GM19467 (cell line): ENCODE measurements at regions not wholly inside any gene's neighbourhood (a gene's known extent, or its start where the extent isn't known, plus 50 kb on each side); places are given as distances from the start of the nearest gene placed in this dataset.
"Not testable (repeated sequence)": the region's sequence is repeated elsewhere in the genome, so short reads cannot be mapped to it uniquely, and the experiment has no call there.

Experiments used
- ATAC-seq: cut with Tn5 transposase; IDR thresholded peaks from one replicate; pipeline ENCODE4 v1.9.1; 2021; ENCODE audit warnings: mild to moderate bottlenecking, moderate library complexity; ENCODE audit not compliant: unreplicated experiment

DNA sequence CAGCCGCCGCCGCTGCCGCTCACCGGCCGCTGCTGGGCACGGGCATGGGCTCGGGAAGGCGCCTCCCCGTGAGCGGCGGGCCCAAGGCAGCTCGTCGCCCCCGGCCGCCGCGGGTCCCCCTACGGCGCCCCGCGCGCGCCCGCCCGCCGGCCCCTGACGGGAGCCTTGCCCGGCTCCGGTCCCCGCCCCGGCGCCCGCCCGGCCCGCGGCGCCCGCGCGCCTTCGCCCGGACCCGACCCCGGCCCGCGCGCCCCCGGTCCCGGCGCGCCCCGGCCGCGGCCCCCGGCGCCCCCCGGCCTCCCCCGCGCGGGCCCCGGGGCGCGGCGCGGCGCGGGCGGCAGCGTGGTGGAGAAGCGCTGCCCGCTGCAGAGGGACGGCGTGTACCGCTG lies 177.7 kb downstream of the OR4M2 start:
- no peak for ATAC-seq

DNA sequence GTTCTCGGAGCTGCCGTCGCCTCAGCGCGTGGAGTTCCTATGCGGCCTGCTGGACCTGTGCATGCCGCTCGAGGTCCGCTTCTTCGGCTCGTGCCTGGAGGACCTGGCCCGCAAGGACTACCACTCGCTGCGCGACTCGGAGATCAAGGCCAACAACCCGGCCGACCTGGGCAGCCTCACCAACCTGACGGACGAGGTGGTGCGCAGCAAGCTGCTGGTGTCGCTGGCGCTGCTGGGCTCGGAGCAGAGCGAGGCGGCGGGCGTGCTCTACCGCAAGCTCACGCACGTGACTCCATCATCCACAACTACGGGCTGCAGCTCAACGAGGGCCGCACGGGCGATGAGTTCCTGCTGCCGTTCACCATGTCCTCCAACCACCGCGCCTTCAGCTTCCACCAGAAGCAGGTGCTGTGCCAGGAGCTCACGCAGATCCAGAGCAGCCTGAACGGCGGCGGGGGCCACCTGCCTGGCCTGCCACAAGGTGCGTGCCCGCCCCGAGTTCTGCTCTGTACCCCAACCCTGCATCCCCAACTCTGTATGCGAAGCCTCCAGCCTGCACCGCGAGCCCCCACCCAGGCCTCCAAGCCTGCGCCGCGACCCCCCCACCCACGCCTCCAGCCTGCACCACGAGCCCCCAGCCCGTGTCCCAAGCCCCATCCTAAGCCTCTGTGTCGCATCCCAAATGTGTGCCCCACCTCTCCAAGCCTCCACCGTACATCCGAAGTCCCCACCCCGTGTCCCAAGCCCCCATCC lies 178.2 kb downstream of the OR4M2 start:
- no peak for ATAC-seq

DNA sequence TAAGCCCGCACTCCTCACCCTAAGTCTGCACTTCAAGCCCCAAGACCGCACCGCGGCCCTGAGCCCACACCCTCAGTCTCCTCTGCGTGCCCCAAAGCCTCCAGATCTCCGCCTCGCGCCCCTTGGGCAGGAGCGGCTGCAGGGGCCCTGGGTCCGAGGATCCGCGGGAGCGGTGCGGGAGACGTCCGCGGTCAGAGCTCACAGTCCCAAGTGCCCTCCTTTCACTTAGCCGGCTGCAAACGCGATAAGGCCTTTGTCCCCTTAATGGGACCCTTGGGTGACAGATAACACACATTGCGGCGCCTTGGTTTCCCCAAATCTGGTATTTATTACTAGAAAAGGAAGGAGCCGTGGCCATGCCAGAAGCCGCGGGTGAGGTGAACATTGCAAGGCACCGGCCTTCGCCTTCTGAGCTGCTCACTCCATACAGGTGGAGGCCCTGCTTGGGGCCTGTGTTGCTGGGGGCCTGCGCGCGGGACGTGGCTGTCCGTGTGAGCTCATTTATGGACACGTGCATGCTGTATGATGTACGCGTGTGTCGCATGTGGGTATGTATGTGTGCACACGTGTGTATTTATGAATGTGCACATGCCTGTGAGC lies 178.9 kb downstream of the OR4M2 start:
- not testable (repeated sequence) for ATAC-seq

DNA sequence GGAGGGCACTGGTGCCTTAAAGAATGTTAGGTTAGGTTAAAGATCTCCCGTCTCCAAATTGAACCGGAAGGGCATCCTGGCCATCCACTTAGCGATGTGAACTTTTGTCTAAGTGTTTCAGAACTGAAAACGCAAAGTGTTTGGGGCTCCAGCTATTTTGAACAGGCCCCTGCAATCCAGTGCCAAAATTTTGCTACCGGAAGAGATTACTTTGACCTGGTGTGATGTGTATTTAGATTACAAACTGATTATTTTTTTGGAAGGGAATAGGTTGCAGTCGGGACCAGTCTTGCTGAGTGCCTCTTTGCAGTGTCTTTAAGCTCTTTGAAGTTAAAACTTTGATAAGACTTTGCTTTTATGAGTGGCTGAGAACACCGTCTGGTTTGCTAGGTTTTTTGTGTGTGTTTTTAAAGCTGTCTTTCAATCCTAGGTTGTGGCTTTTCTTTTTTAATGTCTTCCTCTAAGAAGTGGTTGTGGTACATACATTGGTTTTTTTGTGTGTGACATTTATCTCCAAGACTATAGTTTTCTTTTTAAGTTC lies 179.6 kb downstream of the OR4M2 start:
- ATAC-seq = no peak

DNA sequence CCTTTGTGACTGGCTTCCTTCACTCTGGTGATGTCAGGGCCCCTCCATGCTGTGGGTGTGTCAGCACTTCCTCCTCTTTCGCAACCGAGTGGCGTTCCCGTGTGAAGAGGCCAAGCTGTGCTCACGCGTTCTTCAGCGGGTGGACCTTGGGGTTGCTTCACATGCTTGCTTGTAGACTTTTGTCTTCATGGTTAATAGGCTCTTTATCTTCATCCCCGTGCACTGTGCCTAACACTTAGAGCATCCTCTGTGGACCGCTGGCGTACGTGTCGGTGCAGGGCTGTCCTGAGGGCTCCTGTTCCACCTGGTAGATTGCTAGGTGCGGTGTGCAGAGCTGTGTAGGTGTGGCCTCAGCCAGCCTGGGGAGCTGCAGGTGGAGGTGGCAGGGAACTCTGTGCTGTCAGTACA lies 182.3 kb downstream of the OR4M2 start:
- no peak for ATAC-seq

DNA sequence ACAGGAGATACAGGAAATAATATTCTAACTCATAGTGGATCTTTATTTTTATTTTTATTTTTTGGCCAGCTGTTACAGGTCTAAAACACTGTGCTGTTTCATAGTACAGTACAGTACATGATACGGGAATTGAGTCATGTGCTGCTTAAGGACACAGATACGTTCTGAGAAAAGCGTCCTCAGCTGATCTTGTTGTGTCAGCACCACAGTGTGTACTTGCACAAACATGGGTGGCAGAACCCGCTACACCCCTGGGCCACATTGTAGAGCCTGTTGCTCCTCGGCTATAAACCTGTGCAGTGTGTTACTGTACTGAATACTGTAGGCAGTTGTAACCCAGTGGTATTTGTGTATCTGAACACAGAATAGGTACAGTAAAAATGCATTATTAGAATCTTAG lies 183.4 kb downstream of the OR4M2 start:
- ATAC-seq = no peak

DNA sequence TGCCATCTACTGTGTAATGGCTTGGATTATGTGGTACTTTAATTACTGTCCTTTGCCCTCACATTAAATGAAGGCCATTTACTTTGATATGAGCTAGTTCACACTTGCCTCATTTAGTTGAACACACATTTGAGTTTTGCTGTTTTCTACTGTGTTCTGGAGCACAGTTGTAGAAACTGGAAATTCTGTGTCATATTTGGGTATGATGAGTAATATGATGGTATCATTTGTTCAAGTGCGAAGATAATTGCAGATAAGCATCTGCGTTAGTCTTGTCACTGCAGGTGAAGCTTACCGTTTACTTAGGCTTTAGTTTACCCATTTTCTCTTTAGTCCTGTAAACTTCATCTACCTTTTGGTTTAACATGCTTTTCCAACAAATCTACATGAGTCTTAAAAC lies 183.9 kb downstream of the OR4M2 start:
- not testable (repeated sequence) for ATAC-seq

DNA sequence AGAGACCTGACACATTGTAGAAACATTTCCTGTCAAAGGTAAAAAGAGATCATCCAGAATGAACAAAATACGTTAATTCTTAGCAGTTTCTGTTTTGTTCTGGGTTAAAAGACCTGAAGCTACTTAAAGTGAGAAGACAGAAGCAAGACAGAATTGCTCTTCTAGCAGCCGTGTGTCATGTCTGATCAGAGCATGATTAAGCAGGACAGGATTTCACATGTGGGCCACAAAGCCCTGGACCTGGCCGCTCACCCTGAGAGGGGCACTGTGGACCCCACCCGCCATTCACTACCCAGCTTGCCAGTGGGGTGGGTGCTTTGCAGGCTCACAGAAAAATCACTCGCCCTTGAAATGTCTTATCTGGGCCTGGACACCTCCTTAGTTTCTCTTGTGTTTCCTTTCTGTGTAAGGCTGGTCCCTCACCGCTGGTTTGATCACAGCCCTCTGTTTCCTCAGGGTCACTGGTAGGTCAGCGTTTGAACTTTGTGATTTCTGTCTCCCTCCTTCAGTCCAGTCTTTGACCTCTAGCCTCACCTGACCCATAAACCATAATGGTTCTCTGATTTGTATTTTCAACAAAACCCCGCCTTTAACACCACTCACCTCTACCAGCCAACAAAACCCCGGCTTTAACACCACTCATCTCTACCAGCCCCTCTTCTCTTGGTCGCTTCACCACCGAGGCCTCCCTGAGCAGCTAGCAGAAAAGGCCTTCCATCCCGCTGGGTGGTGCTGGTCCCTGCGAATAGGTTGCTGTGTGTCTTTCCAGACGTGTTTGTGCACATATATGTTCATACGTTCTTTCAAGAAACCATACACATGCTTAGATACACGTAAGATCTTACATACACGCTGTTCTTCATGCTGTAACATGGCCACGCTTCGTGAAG lies 185.0 kb downstream of the OR4M2 start:
- no peak for ATAC-seq

DNA sequence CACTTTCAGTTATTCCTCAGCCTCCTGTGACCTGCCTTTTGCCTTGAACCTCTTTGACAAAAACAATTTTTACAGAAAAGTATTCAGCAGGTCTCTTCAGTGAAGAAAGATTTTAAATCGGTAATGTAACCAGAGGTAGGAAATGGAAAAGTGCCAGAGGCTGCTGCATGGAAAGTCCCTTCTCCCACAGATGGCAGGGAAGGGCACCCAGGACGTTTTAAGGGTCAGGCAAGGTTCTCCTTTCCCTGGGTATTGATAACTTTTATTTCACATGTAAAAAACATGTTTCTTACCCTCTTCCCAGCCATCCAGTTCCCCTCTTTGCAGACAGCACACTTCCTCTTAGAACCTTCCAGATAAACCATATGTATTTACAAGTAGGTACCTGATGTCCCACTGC lies 185.6 kb downstream of the OR4M2 start:
- ATAC-seq = no peak

DNA sequence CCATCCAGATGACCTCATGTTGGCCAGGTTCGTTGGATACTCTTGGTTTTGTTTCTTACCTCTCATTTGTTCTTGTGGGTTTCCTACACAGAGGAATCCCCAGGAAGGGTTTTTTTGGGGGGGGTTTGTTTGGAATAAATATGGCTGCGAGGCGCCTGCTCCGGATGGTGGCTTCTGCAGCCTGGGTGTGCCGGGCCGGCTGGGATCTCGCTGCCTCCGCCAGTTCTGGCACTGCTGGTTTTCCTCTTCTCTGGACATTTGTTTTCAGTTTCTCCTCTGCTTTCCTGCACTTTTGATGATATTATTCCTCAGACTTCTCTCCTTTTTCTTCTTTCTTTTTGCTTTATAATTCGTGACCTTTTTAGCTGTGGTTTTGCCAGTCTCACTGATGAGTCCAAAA lies 187.4 kb downstream of the OR4M2 start:
- no peak for ATAC-seq

DNA sequence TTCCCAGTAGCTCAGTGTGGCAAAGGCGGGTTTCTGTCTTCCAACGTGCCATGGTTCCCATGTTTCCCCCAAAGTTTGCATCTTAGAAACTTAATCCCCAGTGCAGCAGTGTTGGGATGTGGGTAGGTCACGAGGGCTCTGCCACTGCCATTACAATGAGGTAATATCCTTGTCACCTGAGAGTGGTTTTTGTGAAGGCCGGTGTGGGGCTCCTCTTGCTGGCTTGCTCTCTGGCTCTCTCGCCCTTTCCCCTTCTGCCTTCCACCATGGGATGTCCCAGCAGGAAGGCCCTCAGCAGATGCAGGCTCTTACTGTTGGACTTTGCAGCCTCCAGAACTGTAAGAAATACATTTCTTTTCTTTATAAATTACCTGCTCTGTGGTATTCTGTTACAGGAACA lies 187.9 kb downstream of the OR4M2 start:
- ATAC-seq = not testable (repeated sequence)

DNA sequence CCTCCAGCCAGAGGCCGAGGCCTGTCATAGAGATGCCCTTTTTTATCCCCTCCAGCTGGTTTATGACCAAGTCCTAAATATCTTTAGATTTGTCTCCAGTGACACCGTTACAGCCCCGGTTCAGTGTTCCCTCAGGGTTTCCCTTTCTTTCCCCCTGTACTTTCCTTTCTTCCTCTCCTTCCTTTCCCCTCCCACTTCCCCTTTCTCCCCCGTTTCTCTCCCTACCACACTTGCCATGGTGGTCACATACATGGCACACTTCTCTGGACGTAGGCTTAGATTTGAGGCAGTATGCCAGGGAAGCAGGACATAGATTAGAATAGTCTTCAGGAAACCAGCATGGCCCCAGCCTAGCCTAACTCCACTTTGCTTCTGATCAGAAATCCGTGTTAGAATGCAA lies 188.3 kb downstream of the OR4M2 start:
- ATAC-seq = not testable (repeated sequence)

DNA sequence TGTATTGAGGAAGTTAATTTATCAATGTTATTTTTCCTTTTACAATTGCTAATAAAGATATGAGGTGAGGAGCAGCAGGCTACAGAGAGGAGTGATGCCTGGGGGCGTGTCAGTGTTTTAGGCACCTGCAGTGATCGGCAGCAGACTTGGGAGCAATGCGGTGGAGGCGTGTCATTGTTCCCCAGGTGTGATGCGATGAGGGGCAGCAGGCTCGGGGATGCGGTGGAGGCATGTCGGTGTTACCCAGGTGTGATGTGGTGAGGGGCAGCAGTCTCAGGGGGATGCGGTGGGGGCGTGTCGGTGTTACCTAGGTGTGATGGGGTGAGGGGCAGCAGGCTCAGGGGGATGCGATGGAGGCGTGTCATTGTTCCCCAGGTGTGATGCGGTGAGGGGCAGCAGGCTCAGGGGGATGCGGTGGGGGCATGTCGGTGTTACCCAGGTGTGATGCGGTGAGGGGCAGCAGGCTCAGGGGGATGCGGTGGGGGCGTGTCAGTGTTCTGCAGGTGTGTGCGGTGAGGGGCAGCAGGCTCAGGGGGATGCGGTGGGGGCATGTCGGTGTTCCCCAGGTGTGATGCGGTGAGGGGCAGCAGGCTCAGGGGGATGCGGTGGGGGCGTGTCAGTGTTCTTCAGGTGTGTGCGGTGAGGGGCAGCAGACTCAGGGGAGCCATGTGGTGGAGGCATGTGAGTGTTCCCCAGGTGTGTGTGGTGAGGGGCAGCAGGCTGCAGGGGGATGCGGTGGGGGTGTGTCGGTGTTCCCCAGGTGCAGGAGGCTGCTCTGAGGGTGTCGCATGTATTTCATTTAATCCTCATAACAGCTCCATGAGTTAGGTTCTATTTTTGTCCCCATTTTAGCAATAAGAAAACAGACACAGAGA lies 186.2 kb upstream of the GOLGA6L22 start:
- not testable (repeated sequence) for ATAC-seq

DNA sequence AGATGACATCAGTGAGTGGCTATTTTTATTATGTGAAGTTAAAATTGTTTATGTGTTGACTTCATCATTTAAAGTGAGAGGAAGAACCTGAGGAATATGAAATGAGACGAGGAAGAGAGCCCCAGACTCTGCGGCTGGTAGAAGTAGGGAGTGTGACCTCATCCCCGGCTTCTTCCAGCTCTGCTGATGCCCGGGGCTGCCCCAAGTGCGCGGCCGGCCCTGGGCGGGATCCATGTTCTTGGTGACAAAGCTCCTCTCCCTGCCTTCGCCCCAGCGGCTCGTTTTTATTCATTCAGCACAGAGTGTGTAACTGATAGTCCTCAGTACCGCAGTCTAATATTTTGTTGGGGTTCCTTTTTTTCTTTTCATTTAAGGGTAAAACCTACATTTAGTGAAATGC lies 185.5 kb upstream of the GOLGA6L22 start:
- not testable (repeated sequence) for ATAC-seq

DNA sequence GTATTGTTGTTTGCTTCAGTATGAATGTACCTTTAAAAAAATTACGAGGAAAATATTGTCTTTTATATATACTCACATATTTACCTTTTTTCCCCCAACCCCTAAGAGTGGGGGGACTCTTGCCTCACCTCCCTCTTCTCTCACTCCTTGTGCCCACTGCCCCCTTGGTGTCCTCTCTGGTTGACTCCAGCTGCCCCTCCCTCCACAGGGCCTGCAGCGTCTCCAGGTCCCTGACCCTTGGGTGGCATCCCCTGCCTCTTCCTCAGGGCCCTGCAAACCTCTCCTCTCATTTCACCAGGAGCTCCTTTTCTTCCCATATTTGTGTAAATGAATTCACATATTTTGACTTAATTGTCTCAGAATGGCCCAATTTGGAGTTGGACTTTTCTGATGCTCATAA lies 184.3 kb upstream of the GOLGA6L22 start:
- ATAC-seq = not testable (repeated sequence)

DNA sequence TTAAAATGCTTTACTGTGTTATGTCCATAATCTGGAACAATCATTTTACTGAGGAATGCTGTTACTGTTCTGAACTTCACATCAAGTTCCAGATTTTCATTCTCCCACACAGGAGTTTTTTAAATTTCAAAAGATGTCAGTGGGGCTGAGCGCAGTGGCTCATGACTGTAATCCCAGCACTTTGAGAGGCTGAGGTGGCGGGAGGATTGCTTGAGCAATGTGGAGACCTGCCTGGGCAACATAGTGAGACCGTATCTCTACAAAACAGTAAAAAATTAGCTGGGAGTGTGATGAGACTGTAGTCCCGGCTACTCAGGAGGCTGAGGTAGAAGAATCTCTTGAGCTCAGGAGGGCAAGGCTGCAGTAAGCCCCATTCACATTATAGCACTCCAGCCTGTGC lies 177.9 kb upstream of the GOLGA6L22 start:
- not testable (repeated sequence) for ATAC-seq

DNA sequence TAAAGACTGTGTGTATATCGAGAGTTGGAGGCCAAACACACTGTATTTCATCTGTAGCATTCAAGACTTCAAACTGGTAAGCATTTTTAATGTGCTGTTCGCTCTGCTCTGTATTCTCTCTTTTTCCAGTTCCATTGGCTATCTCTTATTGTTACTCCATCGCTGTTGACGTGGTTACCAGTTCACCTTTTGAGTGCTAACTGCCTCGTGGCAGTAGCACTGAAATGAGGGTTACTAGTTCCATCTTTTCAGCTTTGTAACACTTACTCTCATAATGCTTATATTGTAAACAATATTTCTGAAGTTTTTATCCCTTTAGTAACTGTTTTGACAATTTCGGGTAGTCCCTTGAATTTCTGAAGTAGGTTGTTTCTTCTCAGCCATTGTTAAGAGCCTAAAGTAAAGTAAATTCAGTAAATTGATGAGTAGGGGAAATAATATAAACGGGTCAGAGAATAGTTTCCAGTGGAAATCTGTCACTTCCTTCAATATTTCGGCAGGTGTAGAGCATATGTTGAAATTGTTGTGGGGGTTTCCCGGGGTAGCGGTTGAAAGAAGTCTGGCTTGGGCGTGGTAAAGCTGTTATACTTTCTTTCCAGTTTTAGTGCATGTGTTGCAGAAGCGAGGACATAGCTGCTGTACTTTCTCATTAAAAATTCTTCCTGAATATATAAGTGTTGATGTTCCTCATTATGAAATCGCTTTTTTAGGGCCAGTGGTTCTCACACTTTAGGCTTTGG lies 175.7 kb upstream of the GOLGA6L22 start:
- not testable (repeated sequence) for ATAC-seq

DNA sequence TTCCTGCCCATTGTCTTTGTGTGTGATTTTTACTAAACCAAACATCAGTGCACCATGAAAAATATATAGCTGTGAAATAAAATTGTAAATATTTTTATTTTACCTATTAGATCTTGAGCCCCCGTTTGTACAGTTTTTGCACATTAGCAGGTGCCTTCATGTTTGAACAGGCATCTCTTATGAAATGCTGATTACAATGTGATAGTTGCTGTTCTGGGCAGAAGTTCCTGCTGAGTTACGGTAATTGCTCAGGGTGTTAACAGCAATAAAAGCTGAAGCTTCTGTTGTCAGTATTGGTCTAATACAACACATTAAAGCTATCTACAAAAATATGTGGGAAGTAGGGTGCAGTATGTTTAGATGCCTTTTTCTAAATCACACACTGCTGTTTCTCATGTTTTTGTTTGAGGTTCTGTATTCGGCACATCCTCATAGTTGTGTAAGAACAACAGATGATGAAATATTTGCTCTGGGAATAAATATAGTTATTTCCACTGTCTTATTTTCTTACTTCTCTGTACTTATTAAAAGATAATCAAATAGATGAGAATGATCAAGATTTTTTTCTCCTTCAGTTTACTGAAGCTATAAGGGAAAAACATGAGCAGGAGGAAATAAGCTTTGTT lies 173.8 kb upstream of the GOLGA6L22 start:
- not testable (repeated sequence) for ATAC-seq

DNA sequence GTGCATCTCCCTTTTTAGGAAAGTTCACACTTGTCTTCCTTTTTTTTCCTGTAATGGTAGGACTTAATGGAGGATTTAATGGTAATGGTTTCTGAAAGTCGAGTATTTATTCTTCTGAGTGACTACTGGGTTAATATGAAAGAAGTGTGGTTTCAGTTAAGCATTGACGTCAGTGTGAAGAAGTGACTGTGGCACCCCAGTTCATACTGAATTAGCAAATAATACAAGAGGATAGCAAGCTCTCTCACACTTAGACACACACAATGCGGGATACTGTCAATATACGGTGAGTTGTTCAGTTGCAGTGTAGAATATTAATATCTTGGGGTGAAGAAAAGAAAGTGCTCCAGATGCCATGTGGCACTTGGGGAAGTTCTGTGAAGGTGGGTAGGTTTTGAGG lies 167.6 kb upstream of the GOLGA6L22 start:
- not testable (repeated sequence) for ATAC-seq
